ENCODE measurements at regions not wholly inside any gene's neighbourhood (a gene's known extent, or its start where the extent isn't known, plus 50 kb on each side); places are given as distances from the start of the nearest gene placed in this dataset.
"Not testable (repeated sequence)": the region's sequence is repeated elsewhere in the genome, so short reads cannot be mapped to it uniquely, and the experiment has no call there.

DNA sequence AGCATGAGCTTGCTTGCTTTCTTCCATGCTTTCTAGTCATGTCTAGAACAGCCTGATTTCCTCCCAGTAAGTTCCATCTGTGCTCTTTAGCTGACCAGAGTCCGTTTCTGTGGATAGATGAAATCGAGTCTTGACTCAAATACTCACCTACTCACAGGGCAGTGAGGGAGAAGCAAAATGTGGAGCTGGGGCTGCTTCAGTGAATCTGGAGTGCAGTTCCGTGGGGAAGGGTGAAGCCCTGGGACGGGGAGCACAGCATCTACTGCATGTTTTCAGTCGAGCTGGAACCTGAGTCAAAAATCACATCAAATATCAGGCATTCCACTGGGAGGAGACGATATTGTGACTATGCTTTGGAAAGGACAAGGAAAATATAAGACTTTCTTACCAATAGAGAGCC lies 70.3 kb upstream of the PRMT8 start:
- no peak for DNase-seq (ENCODE audit: low read depth)

DNA sequence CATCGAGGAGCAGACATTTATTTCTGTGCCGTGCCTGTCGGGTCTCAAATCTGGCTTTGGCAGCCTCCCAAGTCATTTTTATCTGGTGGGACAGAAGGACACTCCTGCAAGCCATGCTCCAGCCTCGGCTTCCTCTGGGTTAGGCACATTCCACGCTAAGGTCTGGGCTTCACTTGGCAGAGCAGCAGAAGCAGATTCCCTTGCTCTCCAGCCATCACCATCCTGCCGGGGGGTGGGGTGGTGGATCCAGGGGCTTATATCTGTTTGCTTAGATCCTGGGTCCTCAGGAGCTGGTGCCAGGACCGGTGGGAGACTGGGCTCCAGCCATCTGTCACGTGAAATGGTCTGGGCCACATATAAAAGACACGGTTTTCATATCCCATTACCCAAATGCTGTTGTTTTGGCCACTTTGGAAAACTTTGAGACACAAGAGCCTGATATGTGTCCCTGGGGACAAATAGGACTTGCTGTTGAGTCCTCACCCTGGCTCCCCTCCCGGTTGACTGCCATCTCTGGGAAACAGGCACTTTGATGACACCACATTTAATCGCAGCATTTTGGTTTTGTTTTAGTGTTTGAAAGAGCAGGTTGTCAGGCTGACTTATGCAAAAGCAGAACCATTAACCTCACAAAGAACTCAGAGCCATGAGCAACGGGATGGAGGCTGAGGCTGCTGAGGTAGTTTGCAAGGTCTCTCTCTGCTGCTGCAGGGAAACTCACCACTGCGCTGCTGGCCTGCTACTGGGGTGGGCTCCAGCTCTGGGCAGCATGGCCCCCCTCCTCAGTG lies 69.6 kb upstream of the PRMT8 start:
- DNase-seq (ENCODE audit: low read depth): no peak

DNA sequence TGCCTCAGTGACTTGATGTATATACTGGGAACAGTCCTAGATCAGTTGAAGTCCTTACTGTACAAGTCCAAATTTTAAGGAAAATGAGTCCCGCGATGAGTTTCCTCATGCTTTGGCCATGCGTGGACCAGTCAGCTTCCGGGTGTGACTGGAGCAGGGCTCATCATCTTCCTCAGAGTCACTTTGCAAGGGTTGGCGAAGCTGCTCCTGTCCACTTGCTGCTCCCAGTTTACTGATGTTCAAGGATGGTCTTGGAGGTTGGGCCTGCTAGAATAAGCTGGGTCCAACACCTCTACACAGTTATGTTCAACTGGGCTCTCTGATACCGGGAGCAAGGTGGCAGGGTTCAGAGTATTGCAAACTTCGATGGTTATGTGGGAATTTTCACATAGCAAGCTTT lies 66.2 kb upstream of the PRMT8 start:
- DNase-seq (ENCODE audit: low read depth): not testable (repeated sequence)

DNA sequence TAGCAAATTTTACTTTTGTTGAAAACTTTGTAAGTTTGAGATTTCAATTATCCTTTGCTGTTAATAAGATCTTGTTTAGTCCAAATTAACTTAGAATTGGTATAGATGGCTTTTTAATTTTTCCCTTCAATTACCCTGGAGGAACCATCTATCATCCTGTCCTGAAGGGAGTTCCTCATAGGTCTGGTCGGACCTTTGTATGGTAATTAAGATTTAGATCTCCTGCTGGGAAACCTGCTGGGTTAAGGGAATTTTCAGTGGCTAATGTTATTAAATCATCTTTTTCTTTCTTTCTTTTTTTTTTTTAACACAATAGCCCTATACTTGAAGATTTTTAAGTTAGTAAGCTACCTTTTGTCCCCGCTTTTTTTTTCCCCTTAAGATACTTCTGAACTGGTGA lies 63.0 kb upstream of the PRMT8 start:
- no peak for DNase-seq (ENCODE audit: low read depth)

DNA sequence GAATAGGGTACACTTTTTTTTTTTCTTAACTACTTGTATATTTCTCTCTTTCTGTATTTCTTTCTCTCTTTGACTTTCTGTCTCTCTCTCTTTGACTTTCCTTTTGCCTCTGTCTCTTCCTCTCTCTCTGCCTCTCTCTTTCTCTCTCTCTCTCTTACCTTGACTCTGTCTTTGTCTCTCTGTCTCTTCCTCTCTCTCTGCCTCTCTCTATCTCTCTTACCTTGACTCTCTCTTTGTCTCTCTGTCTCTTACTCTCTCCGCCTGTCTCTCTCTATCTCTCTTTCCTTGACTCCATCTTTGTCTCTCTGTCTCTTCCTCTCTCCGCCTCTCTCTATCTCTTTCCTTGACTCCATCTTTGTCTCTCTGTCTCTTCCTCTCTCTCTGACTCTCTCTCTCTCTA lies 62.4 kb upstream of the PRMT8 start:
- no peak for DNase-seq (ENCODE audit: low read depth)

DNA sequence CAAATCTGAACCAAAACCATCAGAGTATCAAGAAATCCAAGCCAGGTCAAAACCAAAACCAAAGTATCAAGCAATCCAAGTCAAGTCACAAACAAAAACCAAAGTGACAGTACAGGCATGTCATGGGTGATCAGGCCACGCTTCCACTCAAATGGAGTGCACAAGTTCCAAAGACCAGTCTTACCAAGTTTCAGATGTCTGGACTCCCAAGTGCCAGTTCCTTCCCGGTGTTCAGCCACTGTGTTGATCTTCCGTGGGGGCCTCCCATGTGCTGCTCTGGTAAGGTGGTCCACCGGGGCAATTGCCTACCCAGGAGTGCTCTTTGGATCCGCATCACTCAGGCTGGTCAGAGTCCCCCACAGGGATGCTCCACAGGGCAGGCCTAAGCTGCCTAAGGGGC lies 61.5 kb upstream of the PRMT8 start:
- not testable (repeated sequence) for DNase-seq (ENCODE audit: low read depth)

DNA sequence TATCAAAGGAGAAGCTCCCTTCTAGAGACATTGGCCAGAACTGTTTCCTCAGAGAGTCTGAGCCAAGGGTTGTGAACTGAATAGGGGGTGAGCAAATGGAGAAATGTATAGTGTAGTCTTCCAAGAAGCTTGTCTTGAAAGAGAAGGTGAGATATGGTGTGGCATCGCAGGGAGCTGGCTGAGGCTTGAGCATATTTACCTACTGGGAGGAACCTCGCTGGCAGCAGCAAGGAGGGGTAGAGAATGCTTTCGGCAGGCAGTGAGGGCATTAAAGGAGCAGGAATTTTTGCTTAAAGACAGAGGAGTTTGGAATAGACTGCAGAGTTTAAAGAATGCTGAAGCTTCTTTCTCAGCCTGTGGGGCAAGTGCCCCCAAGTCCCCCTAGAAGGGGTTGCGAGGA lies 59.3 kb upstream of the PRMT8 start:
- DNase-seq (ENCODE audit: low read depth): no peak

- DNase-seq (ENCODE audit: low read depth): no peak
Observed at GRCh38 chr12:3432176-3432742, 58.7 kb upstream of the PRMT8 start.

DNA sequence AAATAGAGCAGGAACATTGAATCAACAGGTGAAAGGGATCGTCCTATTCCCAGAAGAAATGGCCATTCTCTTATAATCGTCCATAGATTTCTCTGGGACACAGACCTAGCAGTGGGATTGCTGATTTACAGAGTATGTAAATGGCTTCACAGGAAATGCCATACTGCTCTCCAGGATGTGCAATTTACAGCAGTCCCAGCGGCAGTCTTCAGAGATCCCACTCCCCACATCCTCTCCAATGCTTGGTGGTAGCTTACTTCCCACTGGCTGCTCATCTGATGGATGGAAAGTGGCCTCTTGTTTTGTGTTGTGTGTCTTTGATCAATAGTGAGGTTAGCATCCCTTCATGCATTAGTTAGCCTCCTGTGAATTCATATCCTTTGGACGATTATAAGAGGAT lies 58.1 kb upstream of the PRMT8 start:
- no peak for DNase-seq (ENCODE audit: low read depth)

DNA sequence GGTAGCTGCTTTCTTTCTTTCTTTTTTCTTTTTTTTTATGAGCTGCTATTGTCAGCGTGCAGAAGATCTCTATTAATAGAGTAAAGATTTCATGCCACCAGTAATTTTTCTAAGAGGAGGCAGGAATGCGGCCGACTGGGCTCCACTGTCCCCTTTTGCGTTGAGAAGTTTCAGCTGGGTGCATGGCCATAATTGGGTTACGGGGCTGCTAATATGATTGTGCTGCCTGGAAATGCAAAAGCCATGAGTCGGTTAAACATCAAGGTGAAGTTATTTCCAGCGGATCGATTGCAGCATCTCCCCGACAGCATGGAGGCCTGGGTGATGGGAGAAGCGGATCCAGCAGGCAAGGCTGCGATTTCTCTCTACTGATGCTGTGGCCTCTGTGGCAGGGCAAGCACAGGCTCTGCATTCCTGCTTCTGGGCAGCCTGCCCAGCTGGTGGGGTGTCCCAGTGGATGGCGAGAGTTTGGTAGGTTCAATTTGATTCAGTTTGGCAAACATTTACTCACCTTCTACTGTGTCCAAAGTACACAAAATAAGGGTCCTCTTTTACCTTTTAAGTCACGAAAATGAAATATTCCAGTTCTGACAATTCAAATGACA lies 54.4 kb upstream of the PRMT8 start:
- DNase-seq (ENCODE audit: low read depth): no peak

DNA sequence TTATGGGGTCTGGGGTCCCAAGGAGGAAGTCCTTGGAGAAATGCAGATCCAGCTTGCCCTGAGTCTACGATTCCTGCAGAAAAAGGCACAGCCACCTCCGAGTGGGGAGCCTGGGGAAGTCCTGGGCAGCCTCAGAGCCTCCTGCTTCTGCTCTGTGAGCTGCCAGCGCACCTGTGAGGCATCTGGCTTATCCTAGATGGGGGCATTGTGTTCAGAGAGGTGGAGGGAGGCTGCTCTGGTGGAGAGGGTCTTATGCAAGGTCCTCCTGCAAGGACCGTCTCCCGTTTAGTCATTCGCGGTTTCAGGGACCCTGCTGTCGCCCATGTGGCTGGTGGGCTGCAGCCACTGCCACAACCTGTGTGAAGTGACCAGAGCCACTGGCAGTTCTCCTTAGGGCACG lies 53.0 kb upstream of the PRMT8 start:
- no peak for DNase-seq (ENCODE audit: low read depth)

DNA sequence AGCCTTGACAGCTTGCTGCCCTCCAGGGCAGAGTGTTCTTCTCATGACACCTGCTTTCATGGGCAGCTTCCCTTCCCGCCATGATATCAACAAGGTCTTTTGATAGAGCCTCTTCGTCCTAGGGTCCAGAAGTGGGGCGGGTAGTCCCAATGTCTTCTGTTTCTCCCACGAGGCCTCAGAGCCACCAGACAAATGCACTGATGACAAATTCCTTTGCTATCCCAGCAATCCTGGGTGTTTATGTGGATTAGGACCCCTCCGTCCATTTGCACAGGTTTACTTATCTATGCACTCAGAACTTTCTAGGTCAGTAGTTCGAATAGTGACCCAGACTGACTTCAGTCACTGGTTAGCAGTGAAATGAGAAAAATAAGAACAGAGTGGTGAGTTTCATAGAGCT lies 52.6 kb upstream of the PRMT8 start:
- no peak for DNase-seq (ENCODE audit: low read depth)
